Right atrium auricular region (tissue), 2 donors: ENCODE measurements at regions not wholly inside any gene's neighbourhood (a gene's known extent, or its start where the extent isn't known, plus 50 kb on each side); places are given as distances from the start of the nearest gene placed in this dataset.
A peak's percentile ranks its signal among the peaks of the same experiment; 100 is the strongest.
"Not testable (repeated sequence)": the region's sequence is repeated elsewhere in the genome, so short reads cannot be mapped to it uniquely, and the experiment has no call there.

Experiments
- DNase-seq: peaks from one replicate; pipeline ENCODE4 v3.0.0-alpha.2; 2019; ENCODE audit warnings: low spot score
- H3K27ac ChIP-seq, 2 donors: fragments of 200-600 bp; sonication (generic); 1 replicate in 1 of 2; 2 replicates in 1 of 2; pipeline ENCODE4 v1.5.1; 2016 to 2019
- H3K27me3 ChIP-seq, 2 donors: fragments of 200-600 bp; sonication (generic); one replicate each; pipeline versions ENCODE4 v1.5.1 to v1.6.0; 2017 to 2019
- H3K36me3 ChIP-seq: fragments of 200-600 bp; sonication (generic); one replicate; pipeline ENCODE4 v1.5.1; 2016
- H3K4me1 ChIP-seq, 2 donors: fragments of 200-600 bp; sonication (generic); one replicate each; pipeline versions ENCODE4 v1.5.1 to v1.6.0; 2017 to 2019
- H3K4me3 ChIP-seq, 2 donors: fragments of 200-600 bp; sonication (generic); 1 replicate in 1 of 2; 2 replicates in 1 of 2; pipeline ENCODE4 v1.5.1; 2017 to 2019; ENCODE audit warnings: mild to moderate bottlenecking in 1 of 2, moderate library complexity in 1 of 2
- H3K9me3 ChIP-seq, 2 donors: fragments of 200-600 bp; sonication (generic); one replicate each; pipeline ENCODE4 v1.5.1; 2019
- TF ChIP-seq, protein P1 (sequence below), 2 donors: fragments of 200-600 bp; sonication (generic); IDR thresholded peaks; one replicate each; pipeline ENCODE4 v1.5.1; 2019; ENCODE audit warnings: antibody characterized with exemption in 2 of 2

DNA sequence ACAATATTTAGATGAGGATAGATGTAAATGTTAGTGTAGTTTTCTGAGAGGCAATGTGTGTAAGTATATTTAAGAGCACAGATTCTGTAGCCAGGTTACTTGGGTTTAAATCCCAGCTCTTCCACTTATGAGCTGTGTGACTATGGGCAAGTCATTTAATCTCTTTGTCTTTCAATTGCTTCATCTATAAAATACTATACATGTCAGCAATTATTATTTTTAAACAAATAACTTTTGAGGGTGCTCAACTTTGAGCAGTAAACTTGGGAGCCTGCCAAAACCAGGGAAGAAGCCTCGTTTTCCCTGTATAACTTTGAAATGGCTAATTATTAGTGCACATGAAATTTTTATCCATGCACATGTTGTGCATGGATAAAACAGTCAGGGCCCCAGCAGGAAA lies 222.8 kb downstream of the FOXD2 start:
- Histone ChIP-seq H3K27ac (no peak overlapping the region), H3K4me1 (no peaks in the 10 kb centered on the region), H3K4me3 (no peak overlapping the region), H3K36me3 (no peaks in the 10 kb centered on the region), H3K27me3 (no peaks in the 10 kb centered on the region), H3K9me3 (no peaks in the 10 kb centered on the region)
- TF ChIP-seq, protein P1, sequence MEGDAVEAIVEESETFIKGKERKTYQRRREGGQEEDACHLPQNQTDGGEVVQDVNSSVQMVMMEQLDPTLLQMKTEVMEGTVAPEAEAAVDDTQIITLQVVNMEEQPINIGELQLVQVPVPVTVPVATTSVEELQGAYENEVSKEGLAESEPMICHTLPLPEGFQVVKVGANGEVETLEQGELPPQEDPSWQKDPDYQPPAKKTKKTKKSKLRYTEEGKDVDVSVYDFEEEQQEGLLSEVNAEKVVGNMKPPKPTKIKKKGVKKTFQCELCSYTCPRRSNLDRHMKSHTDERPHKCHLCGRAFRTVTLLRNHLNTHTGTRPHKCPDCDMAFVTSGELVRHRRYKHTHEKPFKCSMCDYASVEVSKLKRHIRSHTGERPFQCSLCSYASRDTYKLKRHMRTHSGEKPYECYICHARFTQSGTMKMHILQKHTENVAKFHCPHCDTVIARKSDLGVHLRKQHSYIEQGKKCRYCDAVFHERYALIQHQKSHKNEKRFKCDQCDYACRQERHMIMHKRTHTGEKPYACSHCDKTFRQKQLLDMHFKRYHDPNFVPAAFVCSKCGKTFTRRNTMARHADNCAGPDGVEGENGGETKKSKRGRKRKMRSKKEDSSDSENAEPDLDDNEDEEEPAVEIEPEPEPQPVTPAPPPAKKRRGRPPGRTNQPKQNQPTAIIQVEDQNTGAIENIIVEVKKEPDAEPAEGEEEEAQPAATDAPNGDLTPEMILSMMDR (IDR thresholded peaks at IDR 0.05), result no peak
- DNase-seq, result no peak

DNA sequence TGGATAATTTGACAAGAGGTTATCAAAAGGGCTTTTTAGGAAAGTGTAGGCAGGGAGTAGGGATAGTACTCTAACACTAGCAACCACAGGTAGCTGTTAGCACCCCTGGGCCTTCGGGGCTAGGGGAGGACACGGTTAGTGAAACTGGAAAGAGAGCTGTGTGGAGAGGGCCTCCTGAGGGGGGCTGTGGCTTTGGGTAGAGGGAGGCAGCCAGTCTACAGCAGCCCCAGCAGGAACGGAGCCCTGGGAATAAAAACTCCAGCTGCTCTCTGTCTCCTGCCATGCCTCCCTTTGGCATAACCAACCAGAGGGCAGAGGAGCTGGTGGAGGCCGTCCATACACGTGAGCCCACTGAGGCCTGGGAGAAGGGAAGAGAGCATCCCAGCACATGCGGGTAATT lies 223.2 kb downstream of the FOXD2 start:
- TF ChIP-seq, protein P1 (IDR thresholded peaks at IDR 0.05), result no peak
- Histone ChIP-seq H3K4me1 (no peaks in the 10 kb centered on the region), H3K27ac (no peak overlapping the region), H3K27me3 (no peaks in the 10 kb centered on the region), H3K4me3 (no peak overlapping the region), H3K9me3 (no peaks in the 10 kb centered on the region), H3K36me3 (no peaks in the 10 kb centered on the region)
- DNase-seq, result peak; percentile 26

DNA sequence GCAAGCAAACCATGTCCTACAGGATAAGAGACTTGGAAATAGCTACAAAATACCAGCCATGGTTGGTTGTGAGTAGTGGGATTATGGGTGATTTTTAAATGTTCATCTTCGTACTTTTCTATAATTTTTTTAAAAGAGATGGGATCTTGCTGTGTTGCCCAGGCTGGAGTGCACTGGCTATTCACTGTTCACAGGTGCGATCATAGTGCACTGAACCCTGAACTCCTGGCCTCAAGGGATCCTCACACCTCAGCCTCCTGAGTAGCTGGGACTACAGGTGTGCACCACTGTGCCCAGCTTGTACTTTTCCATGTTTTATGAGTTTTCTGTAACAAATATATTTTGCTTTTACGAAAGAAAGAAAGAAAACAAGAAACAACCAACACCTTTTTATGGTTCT lies 224.2 kb downstream of the FOXD2 start:
- Histone ChIP-seq H3K4me1 (no peaks in the 10 kb centered on the region), H3K36me3 (no peaks in the 10 kb centered on the region), H3K4me3 (no peak overlapping the region), H3K27ac (no peak overlapping the region), H3K27me3 (no peaks in the 10 kb centered on the region), H3K9me3 (no peaks in the 10 kb centered on the region)
- no peak for DNase-seq
- TF ChIP-seq, protein P1 (IDR thresholded peaks at IDR 0.05), result no peak

DNA sequence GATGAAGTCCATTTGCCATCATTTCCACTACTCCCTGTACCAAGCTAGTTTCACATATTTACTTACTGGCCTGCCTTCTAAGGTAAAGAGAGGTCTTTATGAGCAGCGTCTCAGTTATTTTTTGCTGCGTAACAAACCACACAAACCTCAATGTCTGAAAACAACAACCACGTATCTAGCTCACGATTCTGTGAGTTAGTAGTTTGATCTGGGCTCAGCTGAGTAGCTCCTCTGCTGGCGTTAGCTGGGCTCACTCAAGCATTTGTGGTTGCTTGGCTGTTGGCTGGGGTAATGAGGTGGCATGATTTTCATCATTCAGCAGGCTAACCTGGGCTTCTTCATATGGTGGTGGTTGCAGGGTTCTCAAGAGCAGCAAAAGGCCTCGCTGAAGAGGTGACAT lies 225.4 kb downstream of the FOXD2 start:
- Histone ChIP-seq H3K27ac (no peak overlapping the region), H3K4me3 (no peak overlapping the region), H3K4me1 (no peaks in the 10 kb centered on the region), H3K9me3 (no peaks in the 10 kb centered on the region), H3K36me3 (no peaks in the 10 kb centered on the region), H3K27me3 (no peaks in the 10 kb centered on the region)
- peak; percentile 26 for DNase-seq
- TF ChIP-seq, protein P1 (IDR thresholded peaks at IDR 0.05), result no peak

DNA sequence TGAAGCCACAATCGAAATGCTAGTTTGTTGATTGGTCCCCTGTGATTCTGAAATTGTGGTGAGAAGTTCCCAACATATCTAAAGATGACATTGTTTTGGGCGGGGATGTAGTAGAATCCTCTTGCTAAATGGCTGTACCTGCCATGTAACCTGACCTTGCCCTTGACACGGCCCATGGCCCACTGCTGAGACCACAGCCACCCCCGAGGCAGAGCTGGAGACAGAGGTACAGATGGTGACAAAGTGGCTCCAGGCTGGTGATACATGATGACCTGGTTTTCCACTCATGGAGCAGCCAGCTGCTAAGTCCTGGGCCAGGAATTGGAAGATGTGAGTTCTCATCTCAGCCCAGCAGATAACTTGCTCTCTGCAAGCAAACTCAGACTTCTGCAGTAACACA lies 226.5 kb downstream of the FOXD2 start:
- Histone ChIP-seq H3K36me3 (no peaks in the 10 kb centered on the region), H3K9me3 (no peaks in the 10 kb centered on the region), H3K4me3 (no peak overlapping the region), H3K4me1 (no peaks in the 10 kb centered on the region), H3K27me3 (no peaks in the 10 kb centered on the region), H3K27ac (no peak overlapping the region)
- DNase-seq, result peak; percentile 34
- TF ChIP-seq, protein P1 (IDR thresholded peaks at IDR 0.05), result no peak

DNA sequence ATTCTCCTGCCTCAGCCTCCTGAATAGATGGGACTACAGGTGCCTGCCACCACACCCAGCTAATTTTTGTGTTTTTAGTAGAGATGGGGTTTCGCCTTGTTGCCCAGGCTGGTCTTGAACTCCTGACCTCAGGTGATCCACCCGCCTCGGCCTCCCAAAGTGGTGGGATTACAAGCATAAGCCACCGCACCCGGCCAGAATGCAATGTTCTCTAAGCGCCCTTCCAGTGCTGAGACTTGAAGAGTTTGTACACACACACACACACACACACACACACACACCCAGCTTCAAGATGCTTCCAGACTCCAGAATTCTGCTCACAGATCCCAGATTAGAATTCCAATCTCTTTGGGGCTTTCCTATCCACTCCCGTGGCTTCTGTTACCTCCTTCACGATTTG lies 227.1 kb downstream of the FOXD2 start:
- not testable (repeated sequence) for H3K4me1 ChIP-seq, H3K9me3 ChIP-seq, H3K4me3 ChIP-seq, H3K36me3 ChIP-seq, H3K27me3 ChIP-seq, H3K27ac ChIP-seq
- DNase-seq, result peak; percentile 30
